SK-N-MC (cell line): ENCODE measurements at regions not wholly inside any gene's neighbourhood (a gene's known extent, or its start where the extent isn't known, plus 50 kb on each side); places are given as distances from the start of the nearest gene placed in this dataset.

ENCODE experiments used
- FOXP2 ChIP-seq: optimal IDR thresholded peaks from 2 replicates; pipeline ENCODE3; 2011; ENCODE audit warnings: mild to moderate bottlenecking, moderate library complexity; ENCODE audit not compliant: insufficient read depth; ENCODE audit errors: extremely low read length, control extremely low read depth
- POLR2AphosphoS5 ChIP-seq: IDR thresholded peaks from 2 replicates; pipeline ENCODE4 v1.6.1; 2012; ENCODE audit warnings: mild to moderate bottlenecking, low read depth, low read length, borderline replicate concordance

GRCh38 chr3:106401666-106402490, 533.1 kb upstream of the CBLB start:
- TF ChIP-seq POLR2AphosphoS5 = no peak
- no peak for TF ChIP-seq FOXP2
